ENCODE measurements at regions not wholly inside any gene's neighbourhood (a gene's known extent, or its start where the extent isn't known, plus 50 kb on each side); places are given as distances from the start of the nearest gene placed in this dataset.

DNA sequence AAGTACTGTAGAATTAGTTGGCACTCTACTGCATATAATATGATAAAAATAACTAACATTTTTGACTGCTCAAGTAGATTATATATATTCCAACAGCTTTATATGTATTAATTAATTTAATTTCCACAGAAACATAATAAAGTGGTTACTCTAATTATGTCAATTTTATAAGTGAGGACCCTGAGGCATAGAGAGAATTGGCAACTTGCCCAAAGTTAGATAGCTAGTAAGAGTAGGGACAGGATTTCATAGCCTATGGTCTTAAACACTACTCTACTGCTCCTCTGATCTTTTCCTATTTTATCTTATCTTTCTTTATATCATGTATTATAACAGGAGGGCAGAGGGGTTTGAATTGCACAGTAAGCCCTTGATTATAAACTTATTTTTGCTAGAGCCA, 418.7 kb upstream of the SGO1 start (continued):
- no peak for TF ChIP-seq RFX5 (IDR thresholded peaks at IDR 0.05; ENCODE audit: borderline replicate concordance, low read depth, low read length)
- no peak for TF ChIP-seq TEAD4 (IDR thresholded peaks at IDR 0.05; ENCODE audit: low read depth, low read length)
- no peak for TF ChIP-seq BRCA1 (IDR thresholded peaks at IDR 0.05; ENCODE audit: low read depth, low read length)
- no peak for TF ChIP-seq PHF8 (conservative IDR thresholded peaks at IDR 0.05; ENCODE audit: low read depth, low read length)
- TF ChIP-seq HDAC6 (IDR thresholded peaks at IDR 0.05; ENCODE audit: low read depth, low read length), result no peak
